ENCODE measurements at regions not wholly inside any gene's neighbourhood (a gene's known extent, or its start where the extent isn't known, plus 50 kb on each side); places are given as distances from the start of the nearest gene placed in this dataset.

- Mint-ChIP-seq H3K4me1 (no peaks in the 10 kb centered on the region), H3K4me3 (no peak overlapping the region)
These were observed 453.5 kb upstream of the CDH9 start for GRCh38 chr5:27491746-27492439.

DNA sequence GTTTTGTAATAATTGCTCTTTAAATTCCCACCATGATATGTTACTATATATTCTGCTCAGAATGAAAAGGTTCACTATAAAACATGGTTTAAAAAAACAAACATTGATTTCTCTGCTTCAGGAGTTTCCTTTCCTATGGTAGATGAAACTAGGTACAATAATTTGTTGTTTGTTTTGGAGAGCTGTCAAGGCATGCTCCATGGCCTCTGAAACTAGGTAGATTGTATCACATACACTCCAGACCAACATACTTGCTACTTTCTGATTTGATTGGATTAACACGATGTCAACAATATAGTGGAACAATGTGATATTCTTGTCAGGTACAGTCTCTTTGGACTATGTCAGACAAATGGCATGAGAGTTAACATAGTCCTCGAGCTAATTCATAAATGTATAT lies 452.7 kb upstream of the CDH9 start:
- H3K27me3 Mint-ChIP-seq, result no peaks in the 10 kb centered on the region
- H3K27ac Mint-ChIP-seq (ENCODE audit: low read depth), result no peak overlapping the region
- ATAC-seq (replicated peaks; ENCODE audit: extremely low read depth, poor library complexity, severe bottlenecking) (no peak), DNase-seq (ENCODE audit: low spot score in 2 of 2) (no peak)
- H3K9me3 Mint-ChIP-seq, result peaks cover 39% of the 10 kb centered on the region
- no peaks in the 10 kb centered on the region for H3K36me3 Mint-ChIP-seq (ENCODE audit: insufficient read depth)
- H3K4me1 Mint-ChIP-seq, result no peaks in the 10 kb centered on the region
- no peak overlapping the region for H3K4me3 Mint-ChIP-seq

More at GRCh38 chr5:27491746-27492439, 453.5 kb upstream of the CDH9 start:
- H3K36me3 Mint-ChIP-seq (ENCODE audit: insufficient read depth), result no peaks in the 10 kb centered on the region
- H3K27ac Mint-ChIP-seq (ENCODE audit: low read depth), result no peak overlapping the region
- DNase-seq (ENCODE audit: low spot score in 2 of 2) (no peak), ATAC-seq (replicated peaks; ENCODE audit: extremely low read depth, poor library complexity, severe bottlenecking) (no peak)
- no peaks in the 10 kb centered on the region for H3K27me3 Mint-ChIP-seq
- peaks cover 32% of the 10 kb centered on the region for H3K9me3 Mint-ChIP-seq

- Mint-ChIP-seq H3K9me3 (peaks cover 46% of the 10 kb centered on the region), H3K36me3 (ENCODE audit: insufficient read depth) (no peaks in the 10 kb centered on the region), H3K27me3 (no peaks in the 10 kb centered on the region), H3K4me1 (no peaks in the 10 kb centered on the region), H3K4me3 (no peak overlapping the region), H3K27ac (ENCODE audit: low read depth) (no peak overlapping the region)
- DNase-seq (ENCODE audit: low spot score in 2 of 2) (no peak), ATAC-seq (replicated peaks; ENCODE audit: extremely low read depth, poor library complexity, severe bottlenecking) (no peak)
These were observed 451.3 kb upstream of the CDH9 start for GRCh38 chr5:27489701-27490100.

DNA sequence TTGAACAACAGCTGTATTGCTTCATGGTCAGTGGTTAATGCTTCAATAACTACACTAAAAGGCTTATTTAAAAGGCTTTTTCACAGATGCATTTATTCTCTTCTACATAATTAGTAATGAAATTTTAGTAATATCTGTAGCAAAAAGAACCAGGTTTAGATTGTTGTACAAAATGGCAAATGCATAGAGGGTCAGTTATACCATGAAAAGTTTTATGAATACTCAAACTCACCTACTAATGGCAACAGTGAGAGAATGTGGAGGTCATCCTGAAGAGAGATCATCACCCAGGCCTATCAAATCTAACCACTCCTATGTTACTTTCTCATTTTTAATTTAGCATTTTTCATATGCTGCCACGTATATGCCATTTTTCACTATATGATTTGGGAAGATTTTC lies 444.3 kb upstream of the CDH9 start:
- Mint-ChIP-seq H3K27me3 (no peaks in the 10 kb centered on the region), H3K4me3 (no peak overlapping the region), H3K27ac (ENCODE audit: low read depth) (no peak overlapping the region), H3K4me1 (no peaks in the 10 kb centered on the region), H3K9me3 (peaks cover 27% of the 10 kb centered on the region), H3K36me3 (ENCODE audit: insufficient read depth) (no peaks in the 10 kb centered on the region)
- DNase-seq (ENCODE audit: low spot score in 2 of 2) (no peak), ATAC-seq (replicated peaks; ENCODE audit: extremely low read depth, poor library complexity, severe bottlenecking) (no peak)

GRCh38 chr5:27479859-27480258 lies 441.5 kb upstream of the CDH9 start:
- Mint-ChIP-seq H3K27ac (ENCODE audit: low read depth) (no peak overlapping the region), H3K9me3 (peaks cover 11% of the 10 kb centered on the region), H3K4me3 (no peak overlapping the region), H3K4me1 (no peaks in the 10 kb centered on the region), H3K27me3 (no peaks in the 10 kb centered on the region), H3K36me3 (ENCODE audit: insufficient read depth) (no peaks in the 10 kb centered on the region)
- DNase-seq (ENCODE audit: low spot score in 2 of 2) (no peak), ATAC-seq (replicated peaks; ENCODE audit: extremely low read depth, poor library complexity, severe bottlenecking) (no peak)

GRCh38 chr5:27477550-27477949 lies 439.2 kb upstream of the CDH9 start:
- H3K4me3 Mint-ChIP-seq, result no peak overlapping the region
- no peaks in the 10 kb centered on the region for H3K36me3 Mint-ChIP-seq (ENCODE audit: insufficient read depth)
- H3K27ac Mint-ChIP-seq (ENCODE audit: low read depth), result no peak overlapping the region
- ATAC-seq (replicated peaks; ENCODE audit: extremely low read depth, poor library complexity, severe bottlenecking) (no peak), DNase-seq (ENCODE audit: low spot score in 2 of 2) (no peak)
- peaks cover 10% of the 10 kb centered on the region for H3K9me3 Mint-ChIP-seq
- no peaks in the 10 kb centered on the region for H3K27me3 Mint-ChIP-seq
- no peaks in the 10 kb centered on the region for H3K4me1 Mint-ChIP-seq

DNA sequence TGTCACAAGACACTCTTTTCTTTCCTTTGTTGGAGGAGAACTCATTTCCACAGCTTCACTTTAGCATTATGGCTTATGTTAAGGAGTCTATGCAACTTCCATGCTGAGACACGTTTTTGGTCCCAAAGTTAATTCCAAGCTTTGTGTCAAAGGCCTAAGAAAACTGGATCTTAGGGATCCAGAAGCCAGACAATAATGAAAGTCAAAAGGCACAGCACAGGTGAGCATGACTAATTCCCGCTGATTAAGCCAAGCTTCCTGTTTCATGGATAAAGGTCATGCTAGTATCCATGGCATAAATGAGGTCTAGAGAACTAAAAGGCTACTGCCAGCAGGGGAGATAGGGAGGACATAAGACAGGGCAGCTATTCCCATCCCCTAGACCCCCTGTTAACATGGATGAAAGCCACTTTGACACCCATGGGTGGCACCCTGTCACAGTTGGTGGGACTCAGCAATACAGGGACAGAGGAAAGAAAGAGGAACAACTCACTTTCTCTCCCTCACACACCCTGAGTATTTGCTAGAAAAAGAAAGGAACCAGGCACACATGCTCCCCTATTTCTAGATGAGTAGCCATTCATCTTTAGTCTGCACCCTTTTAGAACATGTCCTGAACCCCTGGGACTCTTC lies 438.1 kb upstream of the CDH9 start:
- DNase-seq (ENCODE audit: low spot score in 2 of 2) (no peak), ATAC-seq (replicated peaks; ENCODE audit: extremely low read depth, poor library complexity, severe bottlenecking) (no peak)
- H3K36me3 Mint-ChIP-seq (ENCODE audit: insufficient read depth), result no peaks in the 10 kb centered on the region
- no peaks in the 10 kb centered on the region for H3K27me3 Mint-ChIP-seq
- H3K4me1 Mint-ChIP-seq, result no peaks in the 10 kb centered on the region
- H3K4me3 Mint-ChIP-seq, result no peak overlapping the region
- peaks cover 10% of the 10 kb centered on the region for H3K9me3 Mint-ChIP-seq
- H3K27ac Mint-ChIP-seq (ENCODE audit: low read depth), result no peak overlapping the region

GRCh38 chr5:27475063-27475462 lies 436.7 kb upstream of the CDH9 start:
- Mint-ChIP-seq H3K4me1 (no peaks in the 10 kb centered on the region), H3K4me3 (no peak overlapping the region), H3K27ac (ENCODE audit: low read depth) (no peak overlapping the region)

GRCh38 chr5:27474395-27474794 lies 436.0 kb upstream of the CDH9 start:
- Mint-ChIP-seq H3K4me1 (no peaks in the 10 kb centered on the region), H3K9me3 (peaks cover 10% of the 10 kb centered on the region), H3K4me3 (no peak overlapping the region), H3K27ac (ENCODE audit: low read depth) (no peak overlapping the region), H3K36me3 (ENCODE audit: insufficient read depth) (no peaks in the 10 kb centered on the region), H3K27me3 (no peaks in the 10 kb centered on the region)
- ATAC-seq (replicated peaks; ENCODE audit: extremely low read depth, poor library complexity, severe bottlenecking), result no peak
- DNase-seq (ENCODE audit: low spot score in 2 of 2), result no peak

More at GRCh38 chr5:27475063-27475462, 436.7 kb upstream of the CDH9 start:
- ATAC-seq (replicated peaks; ENCODE audit: extremely low read depth, poor library complexity, severe bottlenecking) (no peak), DNase-seq (ENCODE audit: low spot score in 2 of 2) (no peak)
- H3K36me3 Mint-ChIP-seq (ENCODE audit: insufficient read depth), result no peaks in the 10 kb centered on the region
- no peaks in the 10 kb centered on the region for H3K27me3 Mint-ChIP-seq
- peaks cover 10% of the 10 kb centered on the region for H3K9me3 Mint-ChIP-seq

DNA sequence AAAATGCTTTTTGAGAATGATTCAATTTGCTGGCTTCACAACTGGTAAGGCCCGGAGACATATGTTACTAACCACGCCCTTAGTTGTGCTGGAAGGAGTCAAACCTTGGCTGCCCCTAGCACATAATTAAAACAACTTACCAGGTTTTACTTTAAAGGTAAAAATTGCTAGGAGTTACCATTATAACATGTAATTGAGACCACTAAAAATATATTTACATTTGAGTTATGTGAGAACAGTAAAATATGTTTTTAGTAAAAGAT lies 435.6 kb upstream of the CDH9 start:
- Mint-ChIP-seq H3K27ac (ENCODE audit: low read depth) (no peak overlapping the region), H3K9me3 (peaks cover 10% of the 10 kb centered on the region), H3K36me3 (ENCODE audit: insufficient read depth) (no peaks in the 10 kb centered on the region), H3K27me3 (no peaks in the 10 kb centered on the region), H3K4me1 (no peaks in the 10 kb centered on the region), H3K4me3 (no peak overlapping the region)
- ATAC-seq (replicated peaks; ENCODE audit: extremely low read depth, poor library complexity, severe bottlenecking) (no peak), DNase-seq (ENCODE audit: low spot score in 2 of 2) (no peak)

GRCh38 chr5:27473307-27474046 lies 435.1 kb upstream of the CDH9 start:
- Mint-ChIP-seq H3K9me3 (peaks cover 10% of the 10 kb centered on the region), H3K27ac (ENCODE audit: low read depth) (no peak overlapping the region), H3K4me1 (no peaks in the 10 kb centered on the region), H3K4me3 (no peak overlapping the region), H3K27me3 (no peaks in the 10 kb centered on the region), H3K36me3 (ENCODE audit: insufficient read depth) (no peaks in the 10 kb centered on the region)
- DNase-seq (ENCODE audit: low spot score in 2 of 2) (no peak), ATAC-seq (replicated peaks; ENCODE audit: extremely low read depth, poor library complexity, severe bottlenecking) (no peak)

- Mint-ChIP-seq H3K4me3 (no peak overlapping the region), H3K27ac (ENCODE audit: low read depth) (no peak overlapping the region), H3K27me3 (no peaks in the 10 kb centered on the region), H3K4me1 (no peaks in the 10 kb centered on the region), H3K9me3 (peaks cover 5% of the 10 kb centered on the region), H3K36me3 (ENCODE audit: insufficient read depth) (no peaks in the 10 kb centered on the region)
- DNase-seq (ENCODE audit: low spot score in 2 of 2) (no peak), ATAC-seq (replicated peaks; ENCODE audit: extremely low read depth, poor library complexity, severe bottlenecking) (no peak)
These were observed 434.5 kb upstream of the CDH9 start for GRCh38 chr5:27472871-27473270.
